ENCODE measurements at regions not wholly inside any gene's neighbourhood (a gene's known extent, or its start where the extent isn't known, plus 50 kb on each side); places are given as distances from the start of the nearest gene placed in this dataset.

- TF ChIP-seq CTCF (IDR thresholded peaks at IDR 0.05; ENCODE audit: extremely low read depth in 1 of 2, insufficient read depth in 1 of 2, low read depth in 1 of 2, low read length in 2 of 2) (no peak), EZH2 (IDR thresholded peaks at IDR 0.05; ENCODE audit: borderline replicate concordance, low read depth, low read length, severe bottlenecking) (no peak), MYC (IDR thresholded peaks at IDR 0.05; ENCODE audit: low read depth, low read length) (no peak)
These were observed 446.6 kb downstream of the KCNJ18 start for GRCh38 chr17:22138861-22139469.
